K562 (cell line): ENCODE measurements at regions not wholly inside any gene's neighbourhood (a gene's known extent, or its start where the extent isn't known, plus 50 kb on each side); places are given as distances from the start of the nearest gene placed in this dataset.
"Not testable (repeated sequence)": the region's sequence is repeated elsewhere in the genome, so short reads cannot be mapped to it uniquely, and the experiment has no call there.

Experiments
- ATAC-seq: fragments of 200-7000 bp; cut with Tn5 transposase; 3 replicates; pipeline ENCODE4 v1.9.1; 2020; ENCODE audit warnings: moderate library complexity
- BruUV-seq: library from RNA; stranded (reverse); fragments of 400-500 nt; replicated peaks from 2 replicates; lab custom pipeline; 2021; lab: Mats Ljungman, UMichigan
- CTCF ChIA-PET: fragments of 300-600 bp; formaldehyde crosslinking; extraction: SDS; loops from one replicate; lab custom pipeline; 2021; ENCODE audit warnings: low intra/inter-chr PET ratio; lab: Yijun Ruan, JAX
- POLR2A ChIA-PET: fragments of 300-600, 350-650 bp; sonication (Branson Sonifier 250); formaldehyde crosslinking; extraction: SDS; loops from one replicate; lab custom pipeline; 2021; ENCODE audit warnings: antibody characterized with exemption, inconsistent platforms; lab: Yijun Ruan, JAX
- DNase-seq, 4 experiments: peaks; one replicate each; pipeline versions ENCODE4 v3.0.0 to v3.0.0-alpha.2; 2011 to 2018; ENCODE audit warnings: low spot score in 3 of 4, mixed read lengths in 3 of 4; ENCODE audit errors: extremely low read depth in 1 of 4
- FAIRE-seq: peaks from 2 replicates; lab custom pipeline; 2011; peaks lifted over from hg19 to GRCh38; lab: Jason Lieb, UNC
- H2AFZ ChIP-seq: 2 replicates; pipeline ENCODE4 v1.6.0; 2011; ENCODE audit warnings: low read depth, low read length, control low read depth, inconsistent platforms
- H3K27ac ChIP-seq: fragments of 200-600 bp; 3 replicates; pipeline ENCODE4 v1.8.0; 2011; ENCODE audit warnings: low read depth, mild to moderate bottlenecking, control low read depth, inconsistent platforms, low read length, moderate library complexity, mixed read lengths; ENCODE audit errors: extremely low read depth
- H3K27me3 ChIP-seq, 2 experiments: fragments of 300-600 bp in 1 of 2; 2 replicates in 1 of 2; 3 replicates in 1 of 2; pipeline versions ENCODE4 v1.6.0 to v1.8.0; 2011; ENCODE audit warnings: inconsistent platforms in 2 of 2, low read length in 2 of 2, mild to moderate bottlenecking in 1 of 2, mixed read lengths in 1 of 2, moderate library complexity in 1 of 2; ENCODE audit not compliant: control insufficient read depth in 2 of 2, insufficient read depth in 2 of 2
- H3K36me3 ChIP-seq: fragments of 300-600 bp; 3 replicates; pipeline ENCODE4 v1.8.0; 2011; ENCODE audit warnings: mild to moderate bottlenecking, low read length, inconsistent platforms; ENCODE audit not compliant: control insufficient read depth, insufficient read depth
- H3K4me1 ChIP-seq, 2 experiments: fragments of 200-600 bp in 1 of 2; replicated peaks in 1 of 2; 2 replicates in 1 of 2; 3 replicates in 1 of 2; pipeline versions ENCODE4 v1.5.1 to v1.8.0; 2011; ENCODE audit warnings: inconsistent platforms in 2 of 2, low read length in 2 of 2, mild to moderate bottlenecking in 1 of 2, mixed read lengths in 1 of 2, moderate library complexity in 1 of 2; ENCODE audit not compliant: control insufficient read depth in 2 of 2, insufficient read depth in 2 of 2
- H3K4me2 ChIP-seq: 2 replicates; pipeline ENCODE4 v1.6.1; 2011; ENCODE audit warnings: low read length, control low read depth, inconsistent platforms, mixed read lengths; ENCODE audit not compliant: insufficient read depth
- H3K4me3 ChIP-seq: fragments of 200-600 bp; sonication (generic), shearing (Covaris generic); 2 replicates; pipeline ENCODE4 v1.5.1; 2016; ENCODE audit warnings: control low read depth, inconsistent platforms
- H3K79me2 ChIP-seq: fragments of 200-600 bp; 3 replicates; pipeline ENCODE4 v1.8.0; 2011; ENCODE audit warnings: low read length, inconsistent platforms; ENCODE audit not compliant: control insufficient read depth, insufficient read depth
- H3K9ac ChIP-seq, 2 experiments: 2 replicates each; pipeline versions ENCODE4 v1.6.0 to v1.6.1; 2011; ENCODE audit warnings: low read depth in 2 of 2, low read length in 2 of 2, control low read depth in 1 of 2, inconsistent platforms in 1 of 2, mild to moderate bottlenecking in 1 of 2, mixed read lengths in 1 of 2; ENCODE audit not compliant: insufficient read depth in 1 of 2
- H3K9me1 ChIP-seq: one replicate; pipeline ENCODE4 v1.6.0; 2011; ENCODE audit warnings: inconsistent platforms, mild to moderate bottlenecking, low read length, moderate library complexity; ENCODE audit not compliant: control insufficient read depth, insufficient read depth
- H3K9me3 ChIP-seq: replicated peaks from 2 replicates; pipeline ENCODE4 v1.5.1; 2011; ENCODE audit warnings: low read depth, low read length, inconsistent platforms; ENCODE audit not compliant: control insufficient read depth, insufficient read depth
- H4K20me1 ChIP-seq: replicated peaks from 2 replicates; pipeline ENCODE4 v1.6.1; 2011; ENCODE audit warnings: low read length, inconsistent platforms, mixed read lengths; ENCODE audit not compliant: control insufficient read depth, insufficient read depth
- NCOA2 ChIP-seq, 2 experiments: fragments of 450-650 bp; IDR thresholded peaks; 2 replicates each; pipeline ENCODE4 v1.6.1; 2018; ENCODE audit warnings: mild to moderate bottlenecking in 2 of 2, moderate library complexity in 1 of 2; ENCODE audit not compliant: partially characterized antibody in 2 of 2
- RBM22 ChIP-seq: fragments of 200-400 bp; formaldehyde crosslinking; IDR thresholded peaks from 2 replicates; pipeline ENCODE4 v1.6.1; 2018; ENCODE audit warnings: low read length, low read depth; ENCODE audit not compliant: poor library complexity, severe bottlenecking
- SRF ChIP-seq, 2 experiments: fragments of 250-450, 450-650 bp in 1 of 2; sonication (Bioruptor Pico) in 1 of 2; sonication (generic) in 1 of 2; formaldehyde crosslinking; IDR thresholded peaks; 2 replicates each; pipeline versions ENCODE4 v1.5.0 to v1.5.1; 2020 to 2022; ENCODE audit warnings: mild to moderate bottlenecking in 1 of 2, missing genetic modification reagents in 1 of 2
- ZBTB7A ChIP-seq: IDR thresholded peaks from 2 replicates; pipeline ENCODE4 v1.6.1; 2011; ENCODE audit warnings: low read depth, mild to moderate bottlenecking, low read length, moderate library complexity, borderline replicate concordance; ENCODE audit not compliant: control insufficient read depth
- ZNF324 ChIP-seq: fragments of 250-450 bp; sonication (Bioruptor Pico); IDR thresholded peaks from 2 replicates; pipeline ENCODE4 v1.4.0; 2020; ENCODE audit warnings: mild to moderate bottlenecking
- WGBS: fragments of 100-300 bp; shearing (Covaris generic); methylation state at CpG from one replicate; pipeline ENCODE4 v1.1.6; 2016; ENCODE audit warnings: low coverage, mixed read lengths; ENCODE audit not compliant: insufficient coverage; ENCODE audit errors: missing lambda C conversion rate; 5-methylcytosine and 5-hydroxymethylcytosine counted together
- in situ Hi-C: fragments of 300-500 bp; cut with MboI; formaldehyde crosslinking; loops from 4 replicates; pipeline ENCODE4 v1.15.0; 2018; ENCODE audit warnings: inconsistent platforms, mixed read lengths
- intact Hi-C: fragments of 100-400 bp; cut with micrococcal nuclease; formaldehyde crosslinking; loops from 2 replicates; pipeline ENCODE4 v1.14.2; 2022
- TF ChIP-seq, protein P1 (sequence below): sonication (generic); formaldehyde crosslinking; IDR thresholded peaks from 2 replicates; pipeline ENCODE4 v1.8.0; 2022; ENCODE audit warnings: mild to moderate bottlenecking, missing genetic modification reagents
- TF ChIP-seq, protein P2 (sequence below): sonication (generic); formaldehyde crosslinking; IDR thresholded peaks from 2 replicates; pipeline ENCODE4 v1.8.1; 2022; ENCODE audit warnings: missing genetic modification reagents

DNA sequence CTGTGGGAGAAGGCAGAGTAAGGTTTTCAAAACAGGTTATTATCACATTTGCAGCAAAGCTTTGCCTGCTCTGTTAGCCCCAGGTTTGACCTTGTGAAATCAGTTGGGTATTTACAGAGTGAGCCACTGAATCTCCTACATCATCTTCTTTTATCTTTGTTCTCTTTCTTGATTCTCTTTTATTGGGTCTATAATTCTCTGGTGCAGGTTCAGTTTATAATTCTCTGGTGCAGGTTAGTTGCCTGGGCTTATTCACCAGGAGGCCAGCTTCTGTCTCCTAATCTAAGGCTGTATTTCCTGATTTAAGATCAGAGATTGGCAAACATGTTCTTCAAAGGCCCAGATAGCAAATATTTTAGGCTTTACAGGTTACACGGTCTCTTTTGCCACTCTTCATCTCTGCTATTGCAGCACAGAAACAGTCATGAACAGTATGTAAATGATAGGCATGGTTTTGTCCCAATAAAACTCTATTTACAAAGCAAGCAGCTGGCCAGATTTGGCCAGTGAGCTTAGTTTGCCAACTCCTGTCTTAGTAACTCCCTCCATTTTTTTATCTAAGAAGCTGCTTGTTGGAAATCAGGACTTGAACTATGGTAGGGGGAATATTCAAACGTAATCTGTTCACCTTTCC is 205.0 kb upstream of the RIMS1 start:
- Histone ChIP-seq H3K79me2 (no peaks in the 10 kb centered on the region), H3K36me3 (no peaks in the 10 kb centered on the region), H3K9me3 (no peaks in the 10 kb centered on the region; the same call in 1 of the 2 replicates), H2AFZ (no peak overlapping the region), H3K4me3 (no peak overlapping the region), H3K9ac (no peak overlapping the region), H3K27ac (no peak overlapping the region), H3K9me1 (no peaks in the 10 kb centered on the region), H3K4me2 (no peak overlapping the region), H3K4me1 (no peaks in the 10 kb centered on the region), H4K20me1 (no peaks in the 10 kb centered on the region), H3K27me3 (no peaks in the 10 kb centered on the region)
- no peak for FAIRE-seq
- CTCF ChIA-PET = no interaction called here
- no peak for TF ChIP-seq SRF (CRISPR knock-in tag; IDR thresholded peaks at IDR 0.05)
- no peak for TF ChIP-seq ZNF324 (CRISPR knock-in tag)
- TF ChIP-seq NCOA2 (IDR thresholded peaks at IDR 0.05; ENCODE audit: partially characterized antibody in 2 of 2) = no peak
- TF ChIP-seq, protein P1, sequence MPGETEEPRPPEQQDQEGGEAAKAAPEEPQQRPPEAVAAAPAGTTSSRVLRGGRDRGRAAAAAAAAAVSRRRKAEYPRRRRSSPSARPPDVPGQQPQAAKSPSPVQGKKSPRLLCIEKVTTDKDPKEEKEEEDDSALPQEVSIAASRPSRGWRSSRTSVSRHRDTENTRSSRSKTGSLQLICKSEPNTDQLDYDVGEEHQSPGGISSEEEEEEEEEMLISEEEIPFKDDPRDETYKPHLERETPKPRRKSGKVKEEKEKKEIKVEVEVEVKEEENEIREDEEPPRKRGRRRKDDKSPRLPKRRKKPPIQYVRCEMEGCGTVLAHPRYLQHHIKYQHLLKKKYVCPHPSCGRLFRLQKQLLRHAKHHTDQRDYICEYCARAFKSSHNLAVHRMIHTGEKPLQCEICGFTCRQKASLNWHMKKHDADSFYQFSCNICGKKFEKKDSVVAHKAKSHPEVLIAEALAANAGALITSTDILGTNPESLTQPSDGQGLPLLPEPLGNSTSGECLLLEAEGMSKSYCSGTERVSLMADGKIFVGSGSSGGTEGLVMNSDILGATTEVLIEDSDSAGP (CRISPR knock-in tag) = no peak
- TF ChIP-seq, protein P2, sequence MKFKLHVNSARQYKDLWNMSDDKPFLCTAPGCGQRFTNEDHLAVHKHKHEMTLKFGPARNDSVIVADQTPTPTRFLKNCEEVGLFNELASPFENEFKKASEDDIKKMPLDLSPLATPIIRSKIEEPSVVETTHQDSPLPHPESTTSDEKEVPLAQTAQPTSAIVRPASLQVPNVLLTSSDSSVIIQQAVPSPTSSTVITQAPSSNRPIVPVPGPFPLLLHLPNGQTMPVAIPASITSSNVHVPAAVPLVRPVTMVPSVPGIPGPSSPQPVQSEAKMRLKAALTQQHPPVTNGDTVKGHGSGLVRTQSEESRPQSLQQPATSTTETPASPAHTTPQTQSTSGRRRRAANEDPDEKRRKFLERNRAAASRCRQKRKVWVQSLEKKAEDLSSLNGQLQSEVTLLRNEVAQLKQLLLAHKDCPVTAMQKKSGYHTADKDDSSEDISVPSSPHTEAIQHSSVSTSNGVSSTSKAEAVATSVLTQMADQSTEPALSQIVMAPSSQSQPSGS (CRISPR knock-in tag) = no peak
- no peak for TF ChIP-seq RBM22
- no peak for TF ChIP-seq ZBTB7A
- POLR2A ChIA-PET = no interaction called here
- in situ Hi-C loops = no loop called here
- no peak for DNase-seq
- 0% methylated on average over 2 of the region's 2 CpGs for WGBS
- no peak for ATAC-seq
- BruUV-seq = no TSS peak
- intact Hi-C loops = no loop called here

DNA sequence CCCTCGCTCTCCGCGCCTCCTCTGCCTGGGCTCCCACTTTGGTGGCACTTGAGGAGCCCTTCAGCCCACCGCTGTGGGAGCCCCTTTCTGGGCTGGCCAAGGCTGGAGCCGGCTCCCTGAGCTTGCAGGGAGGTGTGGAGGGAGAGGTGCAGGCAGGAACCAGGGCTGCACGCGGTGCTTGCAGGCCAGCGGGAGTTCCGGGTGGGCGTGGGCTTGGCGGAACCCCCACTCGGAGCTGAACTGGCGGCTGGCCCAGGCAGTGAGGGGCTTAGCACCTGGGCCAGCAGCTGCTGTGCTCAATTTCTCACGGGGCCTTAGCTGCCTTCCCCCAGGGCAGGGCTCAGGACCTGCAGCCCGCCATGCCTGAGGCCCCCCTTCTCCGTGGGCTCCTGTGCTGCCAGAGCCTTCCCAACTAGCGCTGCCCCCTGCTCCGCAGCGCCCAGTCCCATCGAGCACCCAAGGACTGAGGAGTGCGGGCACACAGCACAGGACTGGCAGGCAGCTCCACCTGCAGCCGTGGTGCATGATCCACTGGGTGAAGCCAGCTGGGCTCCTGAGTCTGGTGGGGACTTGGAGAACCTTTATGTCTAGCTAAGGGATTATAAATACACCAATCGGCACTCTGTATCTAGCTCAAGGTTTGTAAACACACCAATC is 200.2 kb upstream of the RIMS1 start:
- FAIRE-seq, H3K36me3 ChIP-seq, BruUV-seq, H3K4me2 ChIP-seq, H3K4me1 ChIP-seq, H3K79me2 ChIP-seq, H3K4me3 ChIP-seq, H3K9me1 ChIP-seq, DNase-seq, POLR2A ChIA-PET, intact Hi-C loops, H3K27me3 ChIP-seq, H2AFZ ChIP-seq, ATAC-seq, H3K9me3 ChIP-seq, H3K27ac ChIP-seq, H4K20me1 ChIP-seq, H3K9ac ChIP-seq, CTCF ChIA-PET, in situ Hi-C loops: not testable (repeated sequence)
- WGBS = 0% methylated on average over 14 of the region's 23 CpGs
